KOPT-K1 (cell line): ENCODE measurements at regions not wholly inside any gene's neighbourhood (a gene's known extent, or its start where the extent isn't known, plus 50 kb on each side); places are given as distances from the start of the nearest gene placed in this dataset.
"Not testable (repeated sequence)": the region's sequence is repeated elsewhere in the genome, so short reads cannot be mapped to it uniquely, and the experiment has no call there.

ENCODE experiments used
- H3K27ac ChIP-seq: fragments of 200-600 bp; sonication (generic); 2 replicates; pipeline ENCODE4 v1.5.1; 2016; ENCODE audit warnings: antibody characterized with exemption, mild to moderate bottlenecking, low read depth, low read length; ENCODE audit not compliant: poor library complexity, severe bottlenecking
- H3K36me3 ChIP-seq: fragments of 200-600 bp; sonication (generic); 2 replicates; pipeline ENCODE4 v1.5.1; 2017; ENCODE audit warnings: antibody characterized with exemption, mild to moderate bottlenecking, low read length, moderate library complexity; ENCODE audit not compliant: insufficient read depth
- H3K9me3 ChIP-seq: fragments of 200-600 bp; sonication (generic); 2 replicates; pipeline ENCODE4 v1.5.1; 2017; ENCODE audit warnings: antibody characterized with exemption, low read length, mild to moderate bottlenecking; ENCODE audit not compliant: insufficient read depth, poor library complexity, severe bottlenecking

- Histone ChIP-seq H3K27ac (no peak overlapping the region), H3K36me3 (peaks cover 49% of the 10 kb centered on the region), H3K9me3 (no peaks in the 10 kb centered on the region)
Observed at GRCh38 chr22:42189761-42190160, 59.2 kb upstream of the CYP2D6 start.

- Histone ChIP-seq H3K9me3 (no peaks in the 10 kb centered on the region), H3K36me3 (peaks cover 49% of the 10 kb centered on the region), H3K27ac (no peak overlapping the region)
Observed at GRCh38 chr22:42188808-42189447, 58.3 kb upstream of the CYP2D6 start.

- Histone ChIP-seq H3K27ac (no peak overlapping the region), H3K36me3 (peaks cover 47% of the 10 kb centered on the region), H3K9me3 (no peaks in the 10 kb centered on the region)
Observed at GRCh38 chr22:42187646-42188045, 57.0 kb upstream of the CYP2D6 start.

GRCh38 chr22:42185915-42186439 is 55.4 kb upstream of the CYP2D6 start:
- Histone ChIP-seq H3K9me3 (no peaks in the 10 kb centered on the region), H3K27ac (no peak overlapping the region), H3K36me3 (peaks cover 36% of the 10 kb centered on the region)

- H3K9me3 ChIP-seq: no peaks in the 10 kb centered on the region
- peaks cover 36% of the 10 kb centered on the region for H3K36me3 ChIP-seq
- no peak overlapping the region for H3K27ac ChIP-seq
Observed at GRCh38 chr22:42184852-42185251, 54.2 kb upstream of the CYP2D6 start.

GRCh38 chr22:42183461-42184059 is 53.0 kb upstream of the CYP2D6 start:
- H3K36me3 ChIP-seq: peaks cover 36% of the 10 kb centered on the region
- H3K9me3 ChIP-seq, H3K27ac ChIP-seq: not testable (repeated sequence)

- Histone ChIP-seq H3K36me3 (peaks cover 45% of the 10 kb centered on the region), H3K27ac (peak overlapping the region; percentile 62), H3K9me3 (no peaks in the 10 kb centered on the region)
Observed at GRCh38 chr22:42180349-42180842, 49.8 kb upstream of the CYP2D6 start.
